WTC11 (cell line): ENCODE measurements at regions not wholly inside any gene's neighbourhood (a gene's known extent, or its start where the extent isn't known, plus 50 kb on each side); places are given as distances from the start of the nearest gene placed in this dataset.

Source experiments
- CTCF ChIP-seq: fragments of 200-600 bp; IDR thresholded peaks from 2 replicates; pipeline ENCODE4 v1.8.0; 2022; ENCODE audit warnings: antibody characterized with exemption
- EMX1 ChIP-seq: fragments of 250-450 bp; sonication (Bioruptor Pico); IDR thresholded peaks from 2 replicates; pipeline ENCODE4 v1.8.0; 2021; ENCODE audit warnings: mild to moderate bottlenecking
- FOXJ3 ChIP-seq: sonication (generic); formaldehyde crosslinking; IDR thresholded peaks from 2 replicates; pipeline ENCODE4 v1.9.0; 2021; ENCODE audit warnings: missing genetic modification reagents, mild to moderate bottlenecking, borderline replicate concordance
- HMGXB4 ChIP-seq: sonication (generic); formaldehyde crosslinking; IDR thresholded peaks from 2 replicates; pipeline ENCODE4 v1.8.1; 2023; ENCODE audit warnings: mild to moderate bottlenecking, moderate library complexity, missing genetic modification reagents
- IRF2 ChIP-seq: sonication (generic); formaldehyde crosslinking; IDR thresholded peaks from 2 replicates; pipeline ENCODE4 v1.8.0; 2022; ENCODE audit warnings: low read depth, missing genetic modification reagents, borderline replicate concordance
- JAZF1 ChIP-seq: fragments of 250-450 bp; sonication (Bioruptor Pico); IDR thresholded peaks from 2 replicates; pipeline ENCODE4 v1.9.0; 2021; ENCODE audit warnings: moderate library complexity, mild to moderate bottlenecking, inconsistent platforms
- NFYB ChIP-seq: sonication (generic); formaldehyde crosslinking; conservative IDR thresholded peaks from 2 replicates; pipeline ENCODE4 v1.8.0; 2022; ENCODE audit warnings: low read depth, missing genetic modification reagents
- PRDM15 ChIP-seq: sonication (generic); formaldehyde crosslinking; IDR thresholded peaks from 2 replicates; pipeline ENCODE4 v1.8.0; 2022; ENCODE audit warnings: missing genetic modification reagents
- RORB ChIP-seq: fragments of 250-450 bp; sonication (Bioruptor Pico); IDR thresholded peaks from 2 replicates; pipeline ENCODE4 v1.9.0; 2021; ENCODE audit warnings: mild to moderate bottlenecking
- SMAD4 ChIP-seq: sonication (generic); formaldehyde crosslinking; IDR thresholded peaks from 2 replicates; pipeline ENCODE4 v1.8.0; 2022; ENCODE audit warnings: mild to moderate bottlenecking, missing genetic modification reagents
- USF1 ChIP-seq: sonication (generic); formaldehyde crosslinking; IDR thresholded peaks from 2 replicates; pipeline ENCODE4 v1.8.0; 2022; ENCODE audit warnings: mild to moderate bottlenecking, missing genetic modification reagents
- ZNF138 ChIP-seq: sonication (generic); formaldehyde crosslinking; conservative IDR thresholded peaks from 2 replicates; pipeline ENCODE4 v1.8.1; 2022; ENCODE audit warnings: mild to moderate bottlenecking, moderate library complexity, missing genetic modification reagents
- ZNF232 ChIP-seq: sonication (generic); formaldehyde crosslinking; IDR thresholded peaks from 2 replicates; pipeline ENCODE4 v1.8.0; 2022; ENCODE audit warnings: mild to moderate bottlenecking, missing genetic modification reagents

- TF ChIP-seq CTCF, result no peak
- TF ChIP-seq ZNF232 (CRISPR knock-in tag), result no peak
- TF ChIP-seq HMGXB4 (CRISPR knock-in tag), result no peak
- no peak for TF ChIP-seq FOXJ3
- no peak for TF ChIP-seq NFYB (CRISPR knock-in tag)
- TF ChIP-seq RORB (CRISPR knock-in tag), result no peak
- TF ChIP-seq PRDM15 (CRISPR knock-in tag), result no peak
- no peak for TF ChIP-seq EMX1 (CRISPR knock-in tag)
- TF ChIP-seq USF1 (CRISPR knock-in tag), result no peak
- TF ChIP-seq SMAD4 (CRISPR knock-in tag), result no peak
- no peak for TF ChIP-seq JAZF1 (CRISPR knock-in tag)
- TF ChIP-seq ZNF138, result no peak
- no peak for TF ChIP-seq IRF2 (CRISPR knock-in tag)
These were observed 70.9 kb upstream of the FAT4 start for GRCh38 chr4:125243789-125244397.
